ENCODE measurements at regions not wholly inside any gene's neighbourhood (a gene's known extent, or its start where the extent isn't known, plus 50 kb on each side); places are given as distances from the start of the nearest gene placed in this dataset.

DNA sequence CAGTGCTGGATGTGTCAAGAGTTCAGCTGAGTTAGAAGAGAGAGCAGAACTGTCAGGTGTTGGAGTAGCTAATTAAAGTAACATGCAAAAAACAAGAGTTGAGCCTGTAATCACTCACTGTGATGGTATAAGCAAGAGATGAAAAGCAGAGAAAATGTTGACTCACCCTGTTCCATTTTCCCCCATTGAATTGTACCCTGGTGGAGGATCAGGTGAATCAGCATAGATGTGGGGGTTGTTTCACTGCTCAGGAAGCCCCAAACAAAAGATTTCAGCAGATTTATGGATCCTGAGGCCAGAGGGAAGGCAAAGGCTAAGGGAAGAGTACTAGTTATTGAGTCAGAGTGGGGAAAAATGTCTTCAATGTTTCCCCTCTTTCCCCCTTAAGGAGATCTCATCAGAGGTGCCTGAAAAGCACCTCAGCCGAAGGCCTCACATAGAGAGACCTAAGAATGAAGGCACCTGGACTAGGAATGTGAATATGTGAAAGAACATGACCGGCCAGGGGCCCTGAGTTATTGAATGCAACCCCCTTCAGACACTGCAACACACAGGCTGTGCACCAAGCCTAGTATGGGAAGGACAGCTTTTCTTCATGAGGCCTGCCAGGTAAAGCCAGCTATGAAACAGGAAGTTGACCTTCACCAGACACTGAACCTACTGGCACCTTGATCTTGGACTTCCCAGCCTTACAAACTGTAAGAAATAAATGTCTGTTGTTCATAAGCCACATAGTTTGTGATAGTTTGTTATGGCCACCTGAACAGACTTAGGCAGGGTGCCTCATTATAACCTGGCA, 90.1 kb downstream of the TMCO5A start:
- H3K36me3 ChIP-seq (ENCODE audit: control insufficient read depth in 2 of 4, insufficient read depth in 4 of 4, low read length in 3 of 4), result no peaks in the 10 kb centered on the region
- H3K18ac ChIP-seq (ENCODE audit: extremely low read depth, low read length), result no peak overlapping the region
- no peak overlapping the region for H2BK12ac ChIP-seq (ENCODE audit: low read depth, low read length)
- ChIA-PET CTCF (ENCODE audit: partially characterized antibody) (interaction anchor here (0.6 to 1.0 kb wide), 2 partner anchors 22 to 1999 kb away, joined by 3 to 5 read pairs; no protein-coding TSS in a partner anchor), POLR2A (ENCODE audit: partially characterized antibody) (no interaction called here)
- H2BK15ac ChIP-seq (ENCODE audit: low read length), result no peak overlapping the region
- no peak overlapping the region for H2BK20ac ChIP-seq (ENCODE audit: low read length)
- H4K91ac ChIP-seq (replicated peaks; ENCODE audit: insufficient read length, low read length), result no peak overlapping the region
- H3K4me2 ChIP-seq (ENCODE audit: insufficient read depth in 1 of 2, low read depth in 2 of 2, low read length in 2 of 2), result no peak overlapping the region
- H2BK120ac ChIP-seq (replicated peaks; ENCODE audit: low read depth, low read length), result no peak overlapping the region
- H3K27ac ChIP-seq (ENCODE audit: low read depth, low read length), result no peak overlapping the region
- TF ChIP-seq JUND (IDR thresholded peaks at IDR 0.05; ENCODE audit: low read length), result no peak
- TF ChIP-seq FOSL1 (IDR thresholded peaks at IDR 0.05; ENCODE audit: insufficient read depth, low read depth, low read length), result no peak
- TF ChIP-seq POLR2AphosphoS5 (IDR thresholded peaks at IDR 0.05; ENCODE audit: low read depth, low read length), result no peak
- TF ChIP-seq ZNF274 (IDR thresholded peaks at IDR 0.05; ENCODE audit: borderline replicate concordance, extremely low read depth, low read length), result no peak
- no peak for TF ChIP-seq RAD21 (IDR thresholded peaks at IDR 0.05 in 1 of 2, conservative IDR thresholded peaks at IDR 0.05 in 1 of 2; ENCODE audit: low read depth in 2 of 2, low read length in 2 of 2)
- TF ChIP-seq MAFK (IDR thresholded peaks at IDR 0.05; ENCODE audit: low read depth, low read length), result no peak
- no peaks in the 10 kb centered on the region for H3K27me3 ChIP-seq (replicated peaks in 1 of 4; ENCODE audit: control insufficient read depth in 3 of 4, extremely low read depth in 1 of 4, insufficient read depth in 3 of 4, low read length in 3 of 4)
- no peaks in the 10 kb centered on the region for H3K23me2 ChIP-seq (ENCODE audit: low read depth, low read length)
- no peak overlapping the region for H2AFZ ChIP-seq (ENCODE audit: low read length)
- H3K79me2 ChIP-seq (ENCODE audit: control insufficient read depth in 1 of 2, insufficient read depth in 2 of 2, low read length in 2 of 2), result no peaks in the 10 kb centered on the region
- no peaks in the 10 kb centered on the region for H3K4me1 ChIP-seq (replicated peaks in 1 of 4; ENCODE audit: control insufficient read depth in 3 of 4, insufficient read depth in 4 of 4, low read length in 3 of 4)
- WGBS, 2 experiments (ENCODE audit: extremely low coverage in 1 of 2, insufficient coverage in 1 of 2, insufficient read length in 1 of 2, insufficient replicate concordance in 2 of 2, low coverage in 1 of 2, low lambda C conversion rate in 2 of 2, missing lambda C conversion rate in 1 of 2), result 91% methylated on average over 2 of the region's 2 CpGs; no CpG with 5 or more reads in 1 of the 2 experiments
- no peak overlapping the region for H2BK5ac ChIP-seq (ENCODE audit: low read depth, low read length)
- H2AK5ac ChIP-seq (ENCODE audit: low read depth, low read length), result no peak overlapping the region
- H3K9ac ChIP-seq (replicated peaks in 1 of 4; ENCODE audit: extremely low read depth in 1 of 4, low read depth in 3 of 4, low read length in 3 of 4), result no peak overlapping the region
- H4K5ac ChIP-seq (ENCODE audit: insufficient read length, low read depth, low read length), result no peak overlapping the region
- H4K8ac ChIP-seq (ENCODE audit: extremely low read depth, insufficient read depth, low read length), result no peak overlapping the region
- no peak overlapping the region for H3K56ac ChIP-seq (replicated peaks; ENCODE audit: insufficient read length, low read depth, low read length)
- H3K23ac ChIP-seq (ENCODE audit: insufficient read length), result no peak overlapping the region
- no peak for DNase-seq (ENCODE audit: low read depth in 1 of 2, low spot score in 2 of 2)
- H3K14ac ChIP-seq (ENCODE audit: insufficient read length), result no peak overlapping the region
- no peaks in the 10 kb centered on the region; a peak in 1 of 4 replicates for H3K9me3 ChIP-seq (ENCODE audit: insufficient read depth in 2 of 2, low read depth in 1 of 2, low read length in 1 of 2)
- H3K4ac ChIP-seq (replicated peaks; ENCODE audit: insufficient read length, low read depth, low read length), result no peak overlapping the region
- H3K79me1 ChIP-seq (ENCODE audit: low read depth, low read length), result no peaks in the 10 kb centered on the region
- FAIRE-seq, result no peak
- no peak overlapping the region for H3K4me3 ChIP-seq (ENCODE audit: extremely low read depth in 1 of 4, insufficient read depth in 2 of 4, low read depth in 3 of 4, low read length in 4 of 4)
- no peaks in the 10 kb centered on the region for H4K20me1 ChIP-seq (replicated peaks in 1 of 2; ENCODE audit: control insufficient read depth in 1 of 2, insufficient read depth in 2 of 2, low read length in 2 of 2)
